GF-D8 (cell line): ENCODE measurements at regions not wholly inside any gene's neighbourhood (a gene's known extent, or its start where the extent isn't known, plus 50 kb on each side); places are given as distances from the start of the nearest gene placed in this dataset.
"Not testable (repeated sequence)": the region's sequence is repeated elsewhere in the genome, so short reads cannot be mapped to it uniquely, and the experiment has no call there.

ENCODE experiments used
- DNase-seq: peaks from one replicate; lab custom pipeline; 2025; lab: John Stamatoyannopoulos, UW

GRCh38 chr6:121929301-121929700 lies 470.2 kb upstream of the HSF2 start:
- DNase-seq: no peak

GRCh38 chr6:121932076-121932991 lies 467.1 kb upstream of the HSF2 start:
- no peak for DNase-seq

GRCh38 chr6:121934451-121934850 lies 465.0 kb upstream of the HSF2 start:
- DNase-seq: no peak

DNA sequence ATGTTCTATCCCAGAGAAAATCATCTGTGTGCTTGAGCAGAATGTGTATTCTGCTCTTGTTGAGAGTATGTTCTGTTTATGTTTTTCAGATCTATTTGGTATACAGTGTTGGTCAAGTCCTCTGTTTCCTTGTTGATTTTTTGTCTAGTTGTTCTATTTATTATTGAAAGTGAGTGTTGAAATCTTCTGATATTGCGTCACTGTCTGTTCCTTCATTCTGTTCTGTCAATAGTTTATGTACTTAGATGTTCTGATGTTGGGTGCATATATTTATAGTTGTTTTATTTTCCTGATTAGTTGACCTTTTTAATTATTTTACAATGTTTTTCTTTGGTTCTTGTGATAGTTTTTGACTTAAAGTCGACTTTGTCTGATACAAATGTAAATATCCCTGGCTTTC lies 458.7 kb upstream of the HSF2 start:
- DNase-seq: no peak

- no peak for DNase-seq
These were observed 455.1 kb upstream of the HSF2 start for GRCh38 chr6:121944354-121944753.

GRCh38 chr6:121951123-121951522 lies 448.3 kb upstream of the HSF2 start:
- DNase-seq: no peak

DNA sequence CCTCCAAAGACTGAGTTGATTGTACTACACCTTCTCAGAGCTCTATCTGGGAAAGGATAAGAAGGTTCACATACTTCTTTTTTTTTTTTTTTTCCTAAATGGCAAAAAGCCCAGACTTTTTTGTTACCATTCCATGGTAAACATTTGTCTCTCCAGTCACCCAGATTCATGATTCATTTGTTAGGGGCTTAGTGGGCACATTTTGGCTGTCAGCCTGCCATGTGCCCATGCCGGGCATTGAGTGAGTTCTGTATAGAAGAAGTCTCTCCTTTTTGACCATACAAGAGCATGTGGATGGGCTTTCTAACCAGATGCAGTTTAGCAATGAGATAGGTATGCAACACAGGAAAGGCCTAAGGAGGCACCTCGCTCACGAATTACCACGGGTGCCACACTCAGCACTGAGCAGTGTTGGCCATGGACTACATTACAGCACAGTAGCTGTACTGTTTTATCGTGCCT lies 447.5 kb upstream of the HSF2 start:
- no peak for DNase-seq

GRCh38 chr6:121955401-121955800 lies 444.1 kb upstream of the HSF2 start:
- DNase-seq: not testable (repeated sequence)

- DNase-seq: no peak
These were observed 442.7 kb upstream of the HSF2 start for GRCh38 chr6:121956782-121957181.

GRCh38 chr6:121959501-121959900 lies 440.0 kb upstream of the HSF2 start:
- DNase-seq: no peak

- no peak for DNase-seq
These were observed 437.8 kb upstream of the HSF2 start for GRCh38 chr6:121961619-121962125.

DNA sequence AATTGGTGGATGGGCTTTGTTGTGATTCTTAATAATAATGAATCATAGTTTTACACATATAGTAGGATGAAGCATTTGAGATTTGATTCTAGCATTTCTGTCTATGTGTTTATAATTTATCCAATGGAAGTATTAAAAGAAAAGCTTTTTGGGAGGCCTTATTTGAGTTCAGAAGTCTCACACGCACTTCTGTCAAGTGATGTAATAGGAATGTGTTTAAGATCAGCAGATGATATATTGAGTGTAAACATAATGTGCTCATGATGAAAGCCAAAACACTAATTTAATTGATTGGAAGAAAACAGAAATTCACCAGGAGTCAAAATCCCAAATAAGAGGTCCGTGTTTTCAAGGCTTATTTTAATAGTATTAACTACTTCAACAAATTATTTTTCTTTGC lies 435.6 kb upstream of the HSF2 start:
- DNase-seq: no peak

DNA sequence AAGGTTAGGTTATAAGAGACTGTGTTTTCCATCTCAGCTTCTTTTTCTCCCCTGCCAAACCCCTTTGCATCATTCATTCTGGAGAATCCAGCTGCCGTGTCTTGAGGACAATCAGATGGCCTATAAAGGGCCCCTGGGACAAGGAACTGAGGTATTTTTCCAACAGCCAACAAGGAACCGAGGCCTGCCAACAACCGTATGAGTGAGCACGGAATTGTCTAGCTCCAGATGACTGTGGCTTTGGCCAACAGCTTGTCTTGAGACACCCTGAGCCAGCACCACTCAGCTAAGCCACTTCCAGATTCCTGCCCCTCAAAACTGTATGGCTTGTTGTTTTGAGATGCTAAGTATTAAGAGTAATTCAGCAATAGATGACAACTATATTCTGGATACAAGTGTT lies 433.7 kb upstream of the HSF2 start:
- DNase-seq: no peak

- DNase-seq: no peak
These were observed 431.8 kb upstream of the HSF2 start for GRCh38 chr6:121967631-121968030.

DNA sequence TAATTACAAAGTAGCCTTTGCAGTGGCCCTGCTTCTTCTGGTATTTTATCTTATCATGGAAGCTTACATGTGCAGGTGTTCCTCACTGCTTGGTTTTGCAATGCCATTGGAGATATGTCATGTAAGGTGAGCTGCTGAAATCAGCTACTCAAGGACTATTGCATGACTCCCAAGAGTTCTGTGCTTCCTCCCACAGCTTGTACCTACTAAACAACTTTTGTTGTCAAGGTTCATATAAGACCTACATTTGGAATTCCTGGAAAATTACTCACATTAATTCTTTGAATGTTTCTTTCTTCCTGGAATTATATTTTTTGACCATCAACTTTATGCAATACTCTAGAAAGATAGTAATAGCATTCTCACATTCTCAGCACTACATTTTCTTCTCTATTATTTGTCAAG lies 427.5 kb upstream of the HSF2 start:
- DNase-seq: no peak

DNA sequence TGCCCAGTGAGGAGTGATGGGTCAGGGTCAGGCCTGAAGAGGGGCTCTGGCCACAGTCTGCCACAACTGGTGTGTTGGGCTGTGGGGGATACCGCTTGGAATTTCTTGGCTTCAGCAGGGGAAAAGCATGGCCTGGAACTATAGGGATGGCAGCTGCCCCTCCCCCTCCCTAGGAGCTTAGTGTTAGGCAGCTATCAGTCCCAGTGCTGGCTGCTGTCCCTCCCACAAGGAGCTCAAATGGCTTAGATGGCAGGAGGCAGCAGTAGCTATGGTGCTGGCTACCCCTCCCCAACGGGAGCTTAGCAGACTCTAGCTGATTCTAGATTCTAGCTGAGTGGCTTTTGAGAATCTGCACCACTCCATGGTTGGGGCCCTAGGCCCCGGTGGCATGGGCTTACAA lies 414.5 kb upstream of the HSF2 start:
- DNase-seq: no peak

- DNase-seq: no peak
These were observed 406.1 kb upstream of the HSF2 start for GRCh38 chr6:121993362-121993761.

DNA sequence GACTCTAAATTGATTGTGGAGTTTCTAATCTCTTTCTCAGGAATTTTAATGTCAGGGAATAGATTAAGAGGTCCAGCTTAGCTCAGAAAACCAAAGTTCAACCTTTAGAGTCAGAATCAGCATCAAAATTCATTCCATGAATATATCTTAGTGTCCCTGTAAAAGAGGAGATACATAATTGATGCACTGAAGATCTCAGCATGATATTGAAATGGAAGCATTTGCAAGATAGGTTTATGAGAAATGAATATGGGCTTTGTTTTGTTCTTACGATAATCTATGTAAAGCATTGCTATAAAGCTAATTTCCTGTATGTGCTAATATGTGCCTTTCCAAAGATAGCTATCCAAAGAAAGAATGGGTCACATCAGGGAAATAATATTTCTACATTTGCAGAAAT lies 404.5 kb upstream of the HSF2 start:
- no peak for DNase-seq

- DNase-seq: no peak
These were observed 400.8 kb upstream of the HSF2 start for GRCh38 chr6:121998631-121999030.

DNA sequence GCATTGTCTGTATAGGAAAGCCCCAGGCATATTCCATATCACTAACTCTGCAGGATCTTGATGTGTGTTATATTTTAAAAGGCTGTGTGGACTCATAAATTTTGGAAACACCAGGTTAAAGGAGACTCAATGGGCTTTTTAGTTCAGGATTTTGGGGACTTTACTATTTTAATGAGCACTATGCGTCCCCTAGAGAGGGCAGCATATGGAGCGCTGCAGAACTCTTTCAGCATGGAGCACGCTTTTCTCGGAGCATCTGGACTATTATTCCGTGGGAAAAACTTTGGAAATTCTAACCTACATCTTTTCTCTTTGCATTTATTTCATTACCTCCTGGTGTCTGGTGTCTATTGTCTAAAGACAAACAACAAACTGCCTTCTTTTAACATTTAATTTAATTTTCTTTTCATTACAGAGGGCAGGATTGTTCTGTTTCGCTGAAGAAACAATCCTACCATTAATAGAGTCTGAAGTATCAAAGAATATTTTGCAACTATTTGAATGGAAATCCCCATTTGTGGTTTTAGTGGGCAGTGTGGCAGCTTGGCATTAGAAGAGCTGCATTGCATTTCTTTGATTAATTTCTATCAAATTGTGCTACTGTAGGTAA lies 399.9 kb upstream of the HSF2 start:
- no peak for DNase-seq

- no peak for DNase-seq
These were observed 393.8 kb upstream of the HSF2 start for GRCh38 chr6:122005661-122006060.

GRCh38 chr6:122007339-122007738 lies 392.1 kb upstream of the HSF2 start:
- DNase-seq: no peak
